Mesendoderm (in vitro differentiated cells): ENCODE measurements at regions not wholly inside any gene's neighbourhood (a gene's known extent, or its start where the extent isn't known, plus 50 kb on each side); places are given as distances from the start of the nearest gene placed in this dataset.

Experiments
- DNase-seq: peaks from one replicate; pipeline ENCODE4 v3.0.0; 2013
- H2AK5ac ChIP-seq: 2 replicates; pipeline ENCODE4 v1.6.1; 2013; ENCODE audit warnings: low read length, inconsistent platforms
- H2BK120ac ChIP-seq: 2 replicates; pipeline ENCODE4 v1.6.1; 2013; ENCODE audit warnings: low read depth, mild to moderate bottlenecking, low read length, moderate library complexity, mixed read lengths
- H2BK15ac ChIP-seq: replicated peaks from 2 replicates; pipeline ENCODE4 v1.6.1; 2013; ENCODE audit warnings: low read depth, mild to moderate bottlenecking, moderate library complexity
- H2BK5ac ChIP-seq: 2 replicates; pipeline ENCODE4 v1.6.1; 2013; ENCODE audit warnings: low read length, inconsistent platforms
- H3K18ac ChIP-seq: 2 replicates; pipeline ENCODE4 v1.6.1; 2013; ENCODE audit warnings: mild to moderate bottlenecking, low read length, mixed read lengths
- H3K23ac ChIP-seq: one replicate; pipeline ENCODE4 v1.6.1; 2013; ENCODE audit warnings: low read length
- H3K27ac ChIP-seq: 2 replicates; pipeline ENCODE4 v1.5.1; 2013; ENCODE audit warnings: low read depth, mild to moderate bottlenecking, inconsistent platforms, low read length, moderate library complexity
- H3K27me3 ChIP-seq: 2 replicates; pipeline ENCODE4 v1.6.1; 2013; ENCODE audit warnings: low read length, control low read depth, mild to moderate bottlenecking, inconsistent platforms; ENCODE audit not compliant: insufficient read depth, poor library complexity
- H3K36me3 ChIP-seq: 2 replicates; pipeline ENCODE4 v1.6.1; 2013; ENCODE audit warnings: low read length, inconsistent platforms; ENCODE audit not compliant: control insufficient read depth, insufficient read depth
- H3K4ac ChIP-seq: one replicate; pipeline ENCODE4 v1.6.1; 2013; ENCODE audit warnings: low read depth, mild to moderate bottlenecking, low read length, moderate library complexity
- H3K4me1 ChIP-seq: 2 replicates; pipeline ENCODE4 v1.6.1; 2013; ENCODE audit warnings: low read depth, low read length, inconsistent platforms; ENCODE audit not compliant: control insufficient read depth
- H3K4me2 ChIP-seq: 2 replicates; pipeline ENCODE4 v1.6.1; 2013; ENCODE audit warnings: low read length
- H3K4me3 ChIP-seq: 2 replicates; pipeline ENCODE4 v1.5.1; 2013; ENCODE audit warnings: mild to moderate bottlenecking, low read length
- H3K56ac ChIP-seq: one replicate; pipeline ENCODE4 v1.6.1; 2013; ENCODE audit warnings: low read length
- H3K79me1 ChIP-seq: 2 replicates; pipeline ENCODE4 v1.6.1; 2013; ENCODE audit warnings: low read length, inconsistent platforms
- H3K79me2 ChIP-seq: 2 replicates; pipeline ENCODE4 v1.6.1; 2013; ENCODE audit warnings: mild to moderate bottlenecking, low read length; ENCODE audit not compliant: control insufficient read depth, insufficient read depth
- H3K9ac ChIP-seq: 2 replicates; pipeline ENCODE4 v1.6.1; 2013; ENCODE audit warnings: low read length, inconsistent platforms
- H4K5ac ChIP-seq: one replicate; pipeline ENCODE4 v1.6.1; 2013; ENCODE audit warnings: low read length
- H4K8ac ChIP-seq: one replicate; pipeline ENCODE4 v1.6.1; 2013; ENCODE audit warnings: low read depth, mild to moderate bottlenecking, control low read depth, low read length, moderate library complexity
- WGBS: extraction: QIAGEN DNeasy Blood & Tissue Kit; methylation state at CpG from one replicate; pipeline ENCODE4 v1.1.7; 2013; ENCODE audit warnings: low lambda C conversion rate, missing lambda C conversion rate; ENCODE audit not compliant: insufficient coverage; ENCODE audit errors: extremely low coverage; 5-methylcytosine and 5-hydroxymethylcytosine counted together

GRCh38 chr21:14763695-14764064, 217.6 kb upstream of the SAMSN1 start:
- no peak overlapping the region for H3K27ac ChIP-seq
- no peak overlapping the region for H4K5ac ChIP-seq
- WGBS: no CpG with 5 or more reads among the region's 4 CpGs

GRCh38 chr21:14762734-14763694, 216.9 kb upstream of the SAMSN1 start:
- Histone ChIP-seq H2AK5ac (no peak overlapping the region), H3K27ac (no peak overlapping the region), H4K5ac (no peak overlapping the region), H3K27me3 (no peaks in the 10 kb centered on the region), H3K18ac (no peak overlapping the region), H3K56ac (no peak overlapping the region), H3K36me3 (no peaks in the 10 kb centered on the region), H3K9ac (no peak overlapping the region), H3K4me2 (no peak overlapping the region), H2BK15ac (no peak overlapping the region), H4K8ac (no peak overlapping the region), H3K23ac (no peak overlapping the region), H2BK120ac (no peak overlapping the region), H3K4me3 (no peak overlapping the region), H3K79me1 (no peaks in the 10 kb centered on the region), H3K4ac (no peak overlapping the region), H3K79me2 (no peaks in the 10 kb centered on the region), H2BK5ac (no peak overlapping the region), H3K4me1 (no peaks in the 10 kb centered on the region)
- no peak for DNase-seq
- WGBS: no CpG with 5 or more reads among the region's 4 CpGs

More at GRCh38 chr21:14763695-14764064, 217.6 kb upstream of the SAMSN1 start:
- no peak overlapping the region for H3K4ac ChIP-seq
- H3K27me3 ChIP-seq: no peaks in the 10 kb centered on the region
- H4K8ac ChIP-seq: no peak overlapping the region
- H2AK5ac ChIP-seq: no peak overlapping the region
- no peak overlapping the region for H2BK5ac ChIP-seq
- H3K23ac ChIP-seq: no peak overlapping the region
- H3K4me1 ChIP-seq: no peaks in the 10 kb centered on the region
- H3K79me1 ChIP-seq: no peaks in the 10 kb centered on the region
- no peaks in the 10 kb centered on the region for H3K79me2 ChIP-seq
- H3K56ac ChIP-seq: no peak overlapping the region
- no peak overlapping the region for H3K4me3 ChIP-seq
- H3K4me2 ChIP-seq: no peak overlapping the region
- DNase-seq: no peak
- no peak overlapping the region for H2BK120ac ChIP-seq
- no peak overlapping the region for H2BK15ac ChIP-seq
- H3K18ac ChIP-seq: no peak overlapping the region
- no peaks in the 10 kb centered on the region for H3K36me3 ChIP-seq
- H3K9ac ChIP-seq: no peak overlapping the region

GRCh38 chr21:14762327-14762726, 216.2 kb upstream of the SAMSN1 start:
- Histone ChIP-seq H3K23ac (no peak overlapping the region), H3K27me3 (no peaks in the 10 kb centered on the region), H2BK120ac (no peak overlapping the region), H3K4me3 (no peak overlapping the region), H2BK15ac (no peak overlapping the region), H3K27ac (no peak overlapping the region), H3K36me3 (no peaks in the 10 kb centered on the region), H3K79me1 (no peaks in the 10 kb centered on the region), H4K8ac (no peak overlapping the region), H3K79me2 (no peaks in the 10 kb centered on the region), H2AK5ac (no peak overlapping the region), H3K4ac (no peak overlapping the region), H3K4me1 (no peaks in the 10 kb centered on the region), H3K4me2 (no peak overlapping the region), H2BK5ac (no peak overlapping the region), H3K56ac (no peak overlapping the region), H4K5ac (no peak overlapping the region), H3K9ac (no peak overlapping the region), H3K18ac (no peak overlapping the region)
- no peak for DNase-seq
- WGBS: no CpG with 5 or more reads among the region's 1 CpG

- Histone ChIP-seq H2BK5ac (no peak overlapping the region), H3K56ac (no peak overlapping the region), H3K23ac (no peak overlapping the region), H3K36me3 (no peaks in the 10 kb centered on the region), H3K4me3 (no peak overlapping the region), H2AK5ac (no peak overlapping the region), H3K27me3 (no peaks in the 10 kb centered on the region), H4K8ac (no peak overlapping the region), H3K4me1 (no peaks in the 10 kb centered on the region), H2BK120ac (no peak overlapping the region), H3K18ac (no peak overlapping the region), H3K27ac (no peak overlapping the region), H3K4me2 (no peak overlapping the region), H3K79me2 (no peaks in the 10 kb centered on the region), H3K9ac (no peak overlapping the region), H3K4ac (no peak overlapping the region), H3K79me1 (no peaks in the 10 kb centered on the region), H4K5ac (no peak overlapping the region), H2BK15ac (no peak overlapping the region)
- no peak for DNase-seq
Measured at GRCh38 chr21:14759285-14759684, 213.2 kb upstream of the SAMSN1 start.

- Histone ChIP-seq H2BK120ac (no peak overlapping the region), H3K4me2 (no peak overlapping the region), H3K27me3 (no peaks in the 10 kb centered on the region), H3K4me3 (no peak overlapping the region), H3K23ac (no peak overlapping the region), H3K56ac (no peak overlapping the region), H2AK5ac (no peak overlapping the region), H3K4ac (no peak overlapping the region), H3K9ac (no peak overlapping the region), H4K5ac (no peak overlapping the region), H3K79me2 (no peaks in the 10 kb centered on the region), H3K18ac (no peak overlapping the region), H3K36me3 (no peaks in the 10 kb centered on the region), H2BK5ac (no peak overlapping the region), H2BK15ac (no peak overlapping the region), H3K27ac (no peak overlapping the region), H3K79me1 (no peaks in the 10 kb centered on the region), H4K8ac (no peak overlapping the region), H3K4me1 (no peaks in the 10 kb centered on the region)
- DNase-seq: no peak
Measured at GRCh38 chr21:14758849-14759248, 212.7 kb upstream of the SAMSN1 start.
